ENCODE measurements at regions not wholly inside any gene's neighbourhood (a gene's known extent, or its start where the extent isn't known, plus 50 kb on each side); places are given as distances from the start of the nearest gene placed in this dataset.

DNA sequence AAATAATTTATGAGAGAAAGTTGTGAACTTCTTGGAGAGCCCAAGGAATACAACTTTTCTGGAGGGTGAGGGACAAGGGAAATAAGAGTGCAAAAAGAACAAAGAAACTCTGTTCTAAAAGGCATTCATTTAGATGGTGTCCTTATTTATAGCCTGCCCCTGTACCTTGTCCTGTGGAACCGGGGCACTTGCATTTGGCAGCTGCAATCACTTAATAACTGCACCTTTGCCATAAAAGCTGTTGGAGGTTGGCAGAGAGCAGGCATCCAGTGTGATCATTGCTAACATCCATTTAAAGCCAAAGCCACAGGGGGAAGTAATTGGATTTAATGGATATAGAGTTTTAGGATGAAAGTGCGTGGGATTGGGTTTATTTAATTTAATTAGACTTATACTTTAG, 50.8 kb upstream of the SGK1 start:
- Histone ChIP-seq H3K36me3 (no peaks in the 10 kb centered on the region), H3K9ac (peak overlapping the region in 1 of 11 experiments; percentile 1; a peak in 1 of 22 replicates), H3K4me2 (peak overlapping the region in 3 of 11 experiments; percentile 47 to 90 (median 72); a peak in 6 of 22 replicates), H3K9me3 (replicated peaks in 1 of 11) (no peaks in the 10 kb centered on the region), H3K27me3 (no peaks in the 10 kb centered on the region), H3K4me3 (no peak overlapping the region), H3K4me1 (peaks cover 14 to 65% (median 20%) of the 10 kb centered on the region in 10 experiments), H3K27ac (peak overlapping the region in 3 of 11 experiments; percentile 36 to 55 (median 48); a peak in 2 of 22 replicates), H4K20me1 (no peaks in the 10 kb centered on the region)
- TF ChIP-seq Cebpa-rat (IDR thresholded peaks at IDR 0.05), result no peak
